ENCODE measurements at regions not wholly inside any gene's neighbourhood (a gene's known extent, or its start where the extent isn't known, plus 50 kb on each side); places are given as distances from the start of the nearest gene placed in this dataset.

- no peak for TF ChIP-seq POLR2A (IDR thresholded peaks at IDR 0.05; ENCODE audit: low read length)
- TF ChIP-seq GATA1 (IDR thresholded peaks at IDR 0.05; ENCODE audit: low read depth, low read length): no peak
Observed at GRCh38 chr9:89801742-89802670, 197.2 kb downstream of the GADD45G start.
